MCF 10A (cell line): ENCODE measurements at regions not wholly inside any gene's neighbourhood (a gene's known extent, or its start where the extent isn't known, plus 50 kb on each side); places are given as distances from the start of the nearest gene placed in this dataset.

Experiments used
- BruUV-seq: library from RNA; stranded (reverse); fragments of 400-500 nt; replicated peaks from 2 replicates; lab custom pipeline; 2021; lab: Mats Ljungman, UMichigan
- CTCF ChIA-PET: fragments of 300-600 bp; sonication (Branson Sonifier 250); formaldehyde crosslinking; extraction: SDS; loops from one replicate; lab custom pipeline; 2021; ENCODE audit warnings: antibody characterized with exemption, inconsistent platforms; lab: Yijun Ruan, JAX
- POLR2A ChIA-PET: fragments of 300-600, 350-650 bp; sonication (Branson Sonifier 250); formaldehyde crosslinking; extraction: SDS; loops from one replicate; lab custom pipeline; 2020; ENCODE audit warnings: antibody characterized with exemption, inconsistent platforms; lab: Yijun Ruan, JAX
- DNase-seq: peaks from one replicate; pipeline ENCODE4 v3.0.0-alpha.2; 2018; ENCODE audit not compliant: unreplicated experiment
- H3K27ac Mint-ChIP-seq: one replicate; pipeline ENCODE4 v1.8.0; 2022; ENCODE audit warnings: mild to moderate bottlenecking, low read depth, mixed read lengths; ENCODE audit not compliant: unreplicated experiment
- H3K27me3 Mint-ChIP-seq: one replicate; pipeline ENCODE4 v1.8.0; 2022; ENCODE audit warnings: mixed read lengths; ENCODE audit not compliant: insufficient read depth, unreplicated experiment
- H3K36me3 Mint-ChIP-seq: one replicate; pipeline ENCODE4 v1.8.0; 2022; ENCODE audit warnings: mild to moderate bottlenecking, moderate library complexity, mixed read lengths; ENCODE audit not compliant: insufficient read depth, unreplicated experiment
- H3K4me1 Mint-ChIP-seq: one replicate; pipeline ENCODE4 v1.8.0; 2022; ENCODE audit warnings: mixed read lengths; ENCODE audit not compliant: insufficient read depth, unreplicated experiment
- H3K4me3 Mint-ChIP-seq: one replicate; pipeline ENCODE4 v1.8.0; 2022; ENCODE audit warnings: mild to moderate bottlenecking, moderate library complexity, mixed read lengths; ENCODE audit not compliant: unreplicated experiment
- H3K9me3 Mint-ChIP-seq: one replicate; pipeline ENCODE4 v1.8.0; 2022; ENCODE audit warnings: mixed read lengths; ENCODE audit not compliant: unreplicated experiment
- CTCF ChIP-seq: fragments of 200-600 bp; IDR thresholded peaks from one replicate; pipeline ENCODE4 v1.8.0; 2022; ENCODE audit warnings: antibody characterized with exemption, mild to moderate bottlenecking; ENCODE audit not compliant: unreplicated experiment
- intact Hi-C: fragments of 100-400 bp; cut with micrococcal nuclease; formaldehyde crosslinking; loops from 2 replicates; pipeline ENCODE4 v1.14.1; 2022

GRCh38 chr4:14879683-14880082, 122.6 kb upstream of the CPEB2 start:
- no peak for DNase-seq
- no peak for TF ChIP-seq CTCF
- no peaks in the 10 kb centered on the region for H3K36me3 Mint-ChIP-seq
- intact Hi-C loops = loop anchor here (10.0 kb wide), 2 partner anchors 125 to 285 kb away; partner anchors contain the start of gene CPEB2
- no peak overlapping the region for H3K27ac Mint-ChIP-seq
- H3K9me3 Mint-ChIP-seq = no peaks in the 10 kb centered on the region
- CTCF ChIA-PET = no interaction called here
- H3K27me3 Mint-ChIP-seq = no peaks in the 10 kb centered on the region
- no TSS peak for BruUV-seq
- no peak overlapping the region for H3K4me3 Mint-ChIP-seq
- POLR2A ChIA-PET = interaction anchor here (0.7 to 0.9 kb wide), 2 partner anchors 13 to 51 kb away, joined by 3 read pairs; no protein-coding TSS in a partner anchor
- peaks cover 7% of the 10 kb centered on the region for H3K4me1 Mint-ChIP-seq

GRCh38 chr4:14880805-14881204, 121.5 kb upstream of the CPEB2 start:
- DNase-seq = no peak
- Mint-ChIP-seq H3K36me3 (peaks cover 5% of the 10 kb centered on the region), H3K27ac (no peak overlapping the region), H3K4me1 (peaks cover 7% of the 10 kb centered on the region), H3K9me3 (no peaks in the 10 kb centered on the region), H3K4me3 (no peak overlapping the region), H3K27me3 (no peaks in the 10 kb centered on the region)
- BruUV-seq = no TSS peak
- TF ChIP-seq CTCF = no peak
- ChIA-PET POLR2A (no interaction called here), CTCF (no interaction called here)
- intact Hi-C loops = loop anchor here (10.0 kb wide), 2 partner anchors 124 to 284 kb away; partner anchors contain the start of gene CPEB2

- Mint-ChIP-seq H3K4me3 (no peak overlapping the region), H3K36me3 (peaks cover 6% of the 10 kb centered on the region), H3K27ac (no peak overlapping the region), H3K9me3 (no peaks in the 10 kb centered on the region), H3K4me1 (peaks cover 9% of the 10 kb centered on the region), H3K27me3 (no peaks in the 10 kb centered on the region)
- no TSS peak for BruUV-seq
- ChIA-PET POLR2A (no interaction called here), CTCF (no interaction called here)
- intact Hi-C loops = loop anchor here (10.0 kb wide), 2 partner anchors 122 to 282 kb away; partner anchors contain the start of gene CPEB2
- no peak for DNase-seq
- no peak for TF ChIP-seq CTCF
Observed at GRCh38 chr4:14883166-14883565, 119.1 kb upstream of the CPEB2 start.

- BruUV-seq = no TSS peak
- intact Hi-C loops = loop anchor here (10.0 kb wide), 2 partner anchors 121 to 281 kb away; partner anchors contain the start of gene CPEB2
- ChIA-PET POLR2A (no interaction called here), CTCF (no interaction called here)
- Mint-ChIP-seq H3K9me3 (no peaks in the 10 kb centered on the region), H3K27me3 (no peaks in the 10 kb centered on the region), H3K27ac (no peak overlapping the region), H3K4me1 (peaks cover 14% of the 10 kb centered on the region), H3K4me3 (no peak overlapping the region), H3K36me3 (peaks cover 6% of the 10 kb centered on the region)
- DNase-seq = no peak
- no peak for TF ChIP-seq CTCF
Observed at GRCh38 chr4:14883661-14884060, 118.6 kb upstream of the CPEB2 start.
